AG08396 (cell line): ENCODE measurements at regions not wholly inside any gene's neighbourhood (a gene's known extent, or its start where the extent isn't known, plus 50 kb on each side); places are given as distances from the start of the nearest gene placed in this dataset.
"Not testable (repeated sequence)": the region's sequence is repeated elsewhere in the genome, so short reads cannot be mapped to it uniquely, and the experiment has no call there.

ENCODE experiments used
- DNase-seq: peaks from one replicate; pipeline ENCODE4 v3.0.0; 2012; ENCODE audit warnings: low spot score, mixed read lengths

GRCh38 chr14:88064841-88065240 is 59.9 kb downstream of the GPR65 start:
- no peak for DNase-seq

GRCh38 chr14:88069677-88070076 is 64.7 kb downstream of the GPR65 start:
- no peak for DNase-seq

- no peak for DNase-seq
Measured at GRCh38 chr14:88075269-88075981, 70.5 kb downstream of the GPR65 start.

GRCh38 chr14:88078525-88078924 is 73.6 kb downstream of the GPR65 start:
- DNase-seq, result no peak

- no peak for DNase-seq
Measured at GRCh38 chr14:88079624-88080023, 74.7 kb downstream of the GPR65 start.

- DNase-seq, result no peak
Measured at GRCh38 chr14:88085736-88086135, 80.8 kb downstream of the GPR65 start.

GRCh38 chr14:88089445-88089844 is 84.5 kb downstream of the GPR65 start:
- DNase-seq, result no peak

GRCh38 chr14:88092529-88092928 is 87.6 kb downstream of the GPR65 start:
- no peak for DNase-seq

GRCh38 chr14:88095791-88096190 is 90.9 kb downstream of the GPR65 start:
- DNase-seq, result no peak

- DNase-seq, result no peak
Measured at GRCh38 chr14:88098163-88098562, 93.2 kb downstream of the GPR65 start.

GRCh38 chr14:88104710-88105109 is 99.8 kb downstream of the GPR65 start:
- no peak for DNase-seq

GRCh38 chr14:88106377-88106776 is 101.4 kb downstream of the GPR65 start:
- DNase-seq, result no peak

GRCh38 chr14:88127669-88128068 is 122.7 kb downstream of the GPR65 start:
- DNase-seq, result not testable (repeated sequence)

- no peak for DNase-seq
Measured at GRCh38 chr14:88128816-88129215, 123.9 kb downstream of the GPR65 start.

GRCh38 chr14:88129306-88130056 is 124.5 kb downstream of the GPR65 start:
- peak; percentile 16 for DNase-seq

- no peak for DNase-seq
Measured at GRCh38 chr14:88130057-88130432, 125.1 kb downstream of the GPR65 start.
